CD4-positive, alpha-beta T cell treated with Interleukin-6 at 100 ng/mL for 8 hours (primary cell): ENCODE measurements at regions not wholly inside any gene's neighbourhood (a gene's known extent, or its start where the extent isn't known, plus 50 kb on each side); places are given as distances from the start of the nearest gene placed in this dataset.

Experiments used
- DNase-seq: peaks from one replicate; pipeline ENCODE4 v3.0.0-alpha.2; 2020; ENCODE audit warnings: mixed read lengths, low spot score

DNA sequence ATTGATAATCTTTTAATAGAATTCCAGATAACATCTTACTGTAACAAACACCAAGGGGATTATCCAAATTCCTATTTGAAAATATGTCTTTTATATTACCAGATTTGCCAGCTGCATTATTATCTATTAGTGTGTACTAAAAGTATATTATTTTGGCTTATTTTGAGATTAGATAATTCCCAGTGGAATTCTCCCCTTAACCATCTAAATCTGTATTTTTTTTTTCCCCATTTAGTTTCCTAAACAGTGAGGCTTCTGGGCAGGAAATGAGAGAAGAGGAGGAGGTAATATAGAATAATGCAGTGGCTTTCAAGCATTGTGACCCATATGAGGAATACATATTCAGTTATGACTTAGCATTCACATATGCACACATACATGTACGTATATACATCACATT lies 53.5 kb upstream of the ABL1 start:
- no peak for DNase-seq

DNA sequence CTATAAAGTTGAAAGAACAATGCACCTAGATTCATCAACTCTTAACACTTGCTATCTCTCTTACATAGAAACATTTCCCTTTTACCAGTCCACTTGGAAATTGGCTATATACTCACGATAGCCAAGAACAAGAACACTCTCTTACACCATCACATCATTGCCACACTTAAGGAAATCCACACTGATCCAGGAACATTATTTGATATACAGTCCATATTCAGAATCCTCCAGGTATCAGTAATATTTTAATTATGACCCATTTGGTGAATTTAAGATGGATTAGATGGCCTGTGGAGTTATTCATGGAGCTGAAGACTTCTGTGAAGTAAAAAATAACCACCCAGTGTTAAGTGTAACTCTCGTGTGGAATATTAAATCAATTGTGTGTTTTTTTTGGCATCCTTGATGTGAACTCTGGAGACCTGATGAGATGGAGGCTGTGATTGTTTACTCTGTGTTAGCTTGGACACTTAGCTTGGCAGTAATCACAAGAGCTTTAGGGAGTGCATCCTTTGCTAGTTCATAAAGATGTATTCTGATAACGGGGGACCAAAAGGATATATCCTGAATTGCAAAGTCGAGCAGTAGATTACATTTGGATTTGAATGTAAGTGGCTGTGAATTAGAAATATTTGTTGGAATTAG lies 52.0 kb upstream of the ABL1 start:
- no peak for DNase-seq

DNA sequence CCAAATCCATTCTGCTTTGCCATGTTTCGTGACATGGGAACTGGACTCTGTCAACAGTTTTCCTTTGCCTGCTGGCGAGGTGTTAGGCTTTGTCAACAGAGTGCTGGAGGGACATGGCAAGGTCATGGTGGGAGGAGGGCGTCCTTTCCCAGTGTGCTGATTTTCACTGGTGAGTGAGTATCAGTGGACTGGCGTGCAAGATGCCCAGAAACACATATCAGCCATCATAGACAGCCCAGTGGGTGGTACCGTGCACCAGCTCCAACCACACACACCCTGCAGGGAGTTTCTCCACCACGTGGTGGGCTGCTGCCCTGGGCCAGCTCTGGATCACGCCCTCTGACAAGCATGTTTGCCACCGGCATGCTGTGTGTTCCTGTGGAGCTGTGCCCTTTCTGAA lies 50.0 kb upstream of the ABL1 start:
- no peak for DNase-seq
